Breast epithelium (tissue), 3 donors: ENCODE measurements at regions not wholly inside any gene's neighbourhood (a gene's known extent, or its start where the extent isn't known, plus 50 kb on each side); places are given as distances from the start of the nearest gene placed in this dataset.

Experiments
- CTCF ChIP-seq, 3 donors: fragments of 450-650 bp; IDR thresholded peaks; one replicate each; pipeline ENCODE4 v1.5.1; 2016 to 2017; ENCODE audit warnings: antibody characterized with exemption in 3 of 3, mild to moderate bottlenecking in 3 of 3, moderate library complexity in 3 of 3
- POLR2A ChIP-seq: fragments of 450-650 bp; IDR thresholded peaks from one replicate; pipeline ENCODE4 v1.6.1; 2016; ENCODE audit warnings: antibody characterized with exemption, mild to moderate bottlenecking, moderate library complexity

GRCh38 chr15:47422881-47423665 lies 294.2 kb upstream of the SEMA6D start:
- TF ChIP-seq CTCF (IDR thresholded peaks at IDR 0.05) (no peak), POLR2A (no peak)
